ENCODE measurements at regions not wholly inside any gene's neighbourhood (a gene's known extent, or its start where the extent isn't known, plus 50 kb on each side); places are given as distances from the start of the nearest gene placed in this dataset.

DNA sequence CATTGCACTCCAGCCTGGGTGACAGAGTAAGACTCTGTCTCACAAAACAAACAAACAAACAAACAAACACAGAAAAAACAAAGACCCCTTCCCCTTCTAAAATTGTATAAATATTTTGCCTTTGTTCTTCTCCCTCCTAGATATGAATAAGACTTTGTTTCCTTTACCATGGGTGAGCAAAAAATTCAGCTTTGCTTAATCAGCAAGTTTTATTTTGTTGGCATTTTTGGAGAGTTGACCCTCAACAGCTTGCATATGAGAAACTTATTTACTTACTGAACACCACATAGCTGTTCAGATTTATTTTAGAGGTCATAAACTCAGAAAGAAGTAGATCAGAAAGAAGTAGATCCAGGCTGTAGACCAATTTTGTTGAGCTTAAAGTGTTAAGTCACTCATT, 395.2 kb upstream of the TOM1L1 start:
- H3K27me3 ChIP-seq (ENCODE audit: control insufficient read depth, insufficient read depth, low read length): no peaks in the 10 kb centered on the region
- no peak for FAIRE-seq

DNA sequence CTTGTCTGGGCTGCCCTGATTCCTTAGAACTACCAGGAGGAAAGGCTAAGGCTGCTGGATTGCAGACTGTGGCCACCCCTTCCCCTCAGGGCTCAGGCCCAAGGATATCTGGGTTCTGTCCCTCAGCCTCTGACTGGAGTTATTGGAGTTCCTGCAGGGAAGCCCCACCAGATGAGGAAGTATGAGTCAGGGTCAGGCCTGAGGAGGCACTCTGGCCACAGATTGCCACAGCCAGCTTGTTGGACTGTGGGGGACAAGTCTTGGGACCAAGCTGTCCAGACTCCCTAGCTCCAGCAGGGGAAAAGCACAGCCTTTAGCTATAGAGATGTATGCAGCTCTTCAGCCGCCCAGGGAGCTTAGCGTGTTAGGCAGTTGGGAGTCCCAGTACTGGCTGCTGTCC, 381.9 kb upstream of the TOM1L1 start:
- TF ChIP-seq, protein P1, sequence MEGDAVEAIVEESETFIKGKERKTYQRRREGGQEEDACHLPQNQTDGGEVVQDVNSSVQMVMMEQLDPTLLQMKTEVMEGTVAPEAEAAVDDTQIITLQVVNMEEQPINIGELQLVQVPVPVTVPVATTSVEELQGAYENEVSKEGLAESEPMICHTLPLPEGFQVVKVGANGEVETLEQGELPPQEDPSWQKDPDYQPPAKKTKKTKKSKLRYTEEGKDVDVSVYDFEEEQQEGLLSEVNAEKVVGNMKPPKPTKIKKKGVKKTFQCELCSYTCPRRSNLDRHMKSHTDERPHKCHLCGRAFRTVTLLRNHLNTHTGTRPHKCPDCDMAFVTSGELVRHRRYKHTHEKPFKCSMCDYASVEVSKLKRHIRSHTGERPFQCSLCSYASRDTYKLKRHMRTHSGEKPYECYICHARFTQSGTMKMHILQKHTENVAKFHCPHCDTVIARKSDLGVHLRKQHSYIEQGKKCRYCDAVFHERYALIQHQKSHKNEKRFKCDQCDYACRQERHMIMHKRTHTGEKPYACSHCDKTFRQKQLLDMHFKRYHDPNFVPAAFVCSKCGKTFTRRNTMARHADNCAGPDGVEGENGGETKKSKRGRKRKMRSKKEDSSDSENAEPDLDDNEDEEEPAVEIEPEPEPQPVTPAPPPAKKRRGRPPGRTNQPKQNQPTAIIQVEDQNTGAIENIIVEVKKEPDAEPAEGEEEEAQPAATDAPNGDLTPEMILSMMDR (IDR thresholded peaks at IDR 0.05; ENCODE audit: insufficient read depth, low read length, severe bottlenecking): no peak
- FAIRE-seq (no peak), DNase-seq (ENCODE audit: low read depth) (no peak)
- no peaks in the 10 kb centered on the region for H3K36me3 ChIP-seq (ENCODE audit: control insufficient read depth, insufficient read depth, low read length)
- H3K4me3 ChIP-seq (ENCODE audit: low read depth, low read length): no peak overlapping the region
- no peaks in the 10 kb centered on the region for H3K27me3 ChIP-seq (ENCODE audit: control insufficient read depth, insufficient read depth, low read length)

More for the DNA sequence above, 395.2 kb upstream of the TOM1L1 start:
- TF ChIP-seq, protein P1 (IDR thresholded peaks at IDR 0.05; ENCODE audit: insufficient read depth, low read length, severe bottlenecking): no peak
- Histone ChIP-seq H3K36me3 (ENCODE audit: control insufficient read depth, insufficient read depth, low read length) (no peaks in the 10 kb centered on the region), H3K4me3 (ENCODE audit: low read depth, low read length) (no peak overlapping the region)
- no peak for DNase-seq (ENCODE audit: low read depth)

DNA sequence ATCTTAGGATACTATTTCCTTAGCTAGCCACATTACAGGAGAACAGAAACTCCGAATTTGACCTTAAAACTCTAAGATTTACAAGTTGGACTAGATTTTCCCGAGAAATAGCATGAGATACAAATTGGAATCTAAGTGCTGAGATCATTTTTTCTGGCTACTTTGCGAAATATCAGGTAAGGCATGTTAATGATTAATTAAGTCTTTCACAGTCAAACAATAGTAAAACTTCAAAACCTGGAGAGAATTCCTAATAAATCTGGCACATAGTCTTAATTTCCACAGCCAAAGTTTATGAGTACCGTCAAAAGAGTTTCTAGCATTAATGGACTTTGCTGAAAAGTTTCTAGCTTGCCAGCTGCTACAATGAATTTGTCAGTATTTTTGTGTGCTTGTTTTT, 379.5 kb upstream of the TOM1L1 start:
- no peaks in the 10 kb centered on the region for H3K27me3 ChIP-seq (ENCODE audit: control insufficient read depth, insufficient read depth, low read length)

DNA sequence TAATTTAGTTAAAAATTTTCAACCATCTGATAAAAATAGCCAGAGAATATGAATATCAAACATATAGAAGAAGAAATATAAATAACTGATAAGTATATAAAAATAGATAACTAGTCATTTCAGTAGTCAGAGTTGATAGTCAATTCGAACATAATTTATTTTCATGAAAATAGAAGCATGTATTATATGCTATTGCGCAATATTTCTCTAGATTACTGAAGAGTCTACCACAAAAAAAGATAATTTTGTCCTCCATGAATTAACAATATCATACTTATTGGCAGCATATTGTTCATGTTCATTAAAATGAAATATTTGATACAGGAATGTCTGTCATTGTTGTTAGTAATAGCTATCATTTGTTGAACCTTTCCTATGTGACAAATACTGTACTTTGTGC, 376.2 kb upstream of the TOM1L1 start:
- TF ChIP-seq, protein P1 (IDR thresholded peaks at IDR 0.05; ENCODE audit: insufficient read depth, low read length, severe bottlenecking): no peak
- DNase-seq (ENCODE audit: low read depth): no peak
- no peak overlapping the region for H3K4me3 ChIP-seq (ENCODE audit: low read depth, low read length)
- FAIRE-seq: no peak
- H3K27me3 ChIP-seq (ENCODE audit: control insufficient read depth, insufficient read depth, low read length): no peaks in the 10 kb centered on the region
- H3K36me3 ChIP-seq (ENCODE audit: control insufficient read depth, insufficient read depth, low read length): no peaks in the 10 kb centered on the region

More for the DNA sequence above, 379.5 kb upstream of the TOM1L1 start:
- no peak overlapping the region for H3K4me3 ChIP-seq (ENCODE audit: low read depth, low read length)
- TF ChIP-seq, protein P1 (IDR thresholded peaks at IDR 0.05; ENCODE audit: insufficient read depth, low read length, severe bottlenecking): no peak
- FAIRE-seq (no peak), DNase-seq (ENCODE audit: low read depth) (no peak)
- H3K36me3 ChIP-seq (ENCODE audit: control insufficient read depth, insufficient read depth, low read length): no peaks in the 10 kb centered on the region

DNA sequence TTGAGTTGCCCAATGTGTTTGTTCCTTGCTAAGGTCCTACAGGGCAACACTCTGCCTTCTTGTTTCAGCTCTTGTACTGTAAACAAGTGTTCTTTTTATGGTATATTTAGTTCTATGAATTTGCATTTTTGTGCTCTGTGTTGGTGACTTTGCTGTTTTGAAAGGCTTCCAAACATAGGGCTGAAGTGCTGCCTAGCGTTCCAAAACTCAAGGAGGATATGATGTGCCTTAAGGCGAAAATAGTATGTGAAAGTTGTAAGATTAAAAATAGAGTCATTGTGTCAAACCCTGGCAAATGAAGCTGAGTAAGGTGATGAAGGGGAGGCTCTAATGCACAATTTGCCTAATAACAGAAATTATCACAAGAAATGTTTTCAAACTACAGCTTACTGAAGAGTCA, 372.7 kb upstream of the TOM1L1 start:
- no peaks in the 10 kb centered on the region for H3K36me3 ChIP-seq (ENCODE audit: control insufficient read depth, insufficient read depth, low read length)
- TF ChIP-seq, protein P1 (IDR thresholded peaks at IDR 0.05; ENCODE audit: insufficient read depth, low read length, severe bottlenecking): no peak
- H3K4me3 ChIP-seq (ENCODE audit: low read depth, low read length): no peak overlapping the region
- H3K27me3 ChIP-seq (ENCODE audit: control insufficient read depth, insufficient read depth, low read length): no peaks in the 10 kb centered on the region
- FAIRE-seq: no peak
- DNase-seq (ENCODE audit: low read depth): no peak

DNA sequence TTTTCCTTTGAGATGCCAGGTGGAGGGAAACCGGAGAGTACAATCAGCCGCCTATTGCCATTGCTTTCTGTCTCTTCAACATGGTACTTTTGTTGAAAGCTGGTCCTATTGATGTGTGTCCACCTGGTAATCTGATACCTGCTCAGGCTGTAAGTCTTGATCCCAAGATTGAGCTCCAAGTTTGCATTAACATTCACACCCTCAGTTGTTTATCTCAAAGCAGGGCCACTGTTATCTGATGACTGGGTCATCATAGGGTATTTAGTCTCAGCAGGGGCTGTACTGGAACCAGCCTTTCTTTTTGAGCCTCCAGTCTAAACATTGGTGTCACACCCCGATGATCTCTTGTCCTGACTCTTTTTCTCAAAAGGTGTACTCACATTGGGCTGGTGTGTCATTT, 370.3 kb upstream of the TOM1L1 start:
- H3K4me3 ChIP-seq (ENCODE audit: low read depth, low read length): no peak overlapping the region
- no peak for FAIRE-seq

More for the DNA sequence above, 370.3 kb upstream of the TOM1L1 start:
- no peak for DNase-seq (ENCODE audit: low read depth)
- TF ChIP-seq, protein P1 (IDR thresholded peaks at IDR 0.05; ENCODE audit: insufficient read depth, low read length, severe bottlenecking): no peak
- H3K36me3 ChIP-seq (ENCODE audit: control insufficient read depth, insufficient read depth, low read length): no peaks in the 10 kb centered on the region
- H3K27me3 ChIP-seq (ENCODE audit: control insufficient read depth, insufficient read depth, low read length): no peaks in the 10 kb centered on the region
